IMR-90 (cell line): ENCODE measurements at regions not wholly inside any gene's neighbourhood (a gene's known extent, or its start where the extent isn't known, plus 50 kb on each side); places are given as distances from the start of the nearest gene placed in this dataset.

ENCODE experiments used
- CEBPB ChIP-seq: IDR thresholded peaks from 2 replicates; pipeline ENCODE4 v1.6.1; 2012; ENCODE audit warnings: low read depth, low read length, improper control_type of control experiment
- CTCF ChIP-seq: conservative IDR thresholded peaks from 2 replicates; pipeline ENCODE4 v1.5.1; 2012; ENCODE audit warnings: mild to moderate bottlenecking, low read depth, low read length, improper control_type of control experiment
- MAFK ChIP-seq: IDR thresholded peaks from 2 replicates; pipeline ENCODE4 v1.6.1; 2012; ENCODE audit warnings: low read depth, low read length, improper control_type of control experiment
- NFE2L2 ChIP-seq: fragments of 150-350 bp; IDR thresholded peaks from 2 replicates; pipeline ENCODE4 v1.6.1; 2016; ENCODE audit warnings: low read depth, mild to moderate bottlenecking, low read length
- POLR2A ChIP-seq: IDR thresholded peaks from 2 replicates; pipeline ENCODE4 v1.6.1; 2012; ENCODE audit warnings: mild to moderate bottlenecking, low read depth, low read length
- RCOR1 ChIP-seq: IDR thresholded peaks from 2 replicates; pipeline ENCODE4 v1.6.1; 2012; ENCODE audit warnings: mild to moderate bottlenecking, low read length, improper control_type of control experiment; ENCODE audit not compliant: insufficient replicate concordance
- TF ChIP-seq, protein P1 (sequence below): fragments of 150-350 bp; IDR thresholded peaks from 2 replicates; pipeline ENCODE4 v1.6.1; 2017; ENCODE audit warnings: mild to moderate bottlenecking, antibody characterized with exemption, low read length, low read depth

GRCh38 chr11:39247570-39248137 is 2211.8 kb downstream of the LRRC4C start:
- no peak for TF ChIP-seq MAFK
- TF ChIP-seq NFE2L2, result no peak
- TF ChIP-seq CEBPB, result no peak
- no peak for TF ChIP-seq CTCF
- TF ChIP-seq, protein P1, sequence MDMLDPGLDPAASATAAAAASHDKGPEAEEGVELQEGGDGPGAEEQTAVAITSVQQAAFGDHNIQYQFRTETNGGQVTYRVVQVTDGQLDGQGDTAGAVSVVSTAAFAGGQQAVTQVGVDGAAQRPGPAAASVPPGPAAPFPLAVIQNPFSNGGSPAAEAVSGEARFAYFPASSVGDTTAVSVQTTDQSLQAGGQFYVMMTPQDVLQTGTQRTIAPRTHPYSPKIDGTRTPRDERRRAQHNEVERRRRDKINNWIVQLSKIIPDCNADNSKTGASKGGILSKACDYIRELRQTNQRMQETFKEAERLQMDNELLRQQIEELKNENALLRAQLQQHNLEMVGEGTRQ, result no peak
- TF ChIP-seq RCOR1, result no peak
- TF ChIP-seq POLR2A, result no peak
